Ovary (tissue), 7 donors: ENCODE measurements at regions not wholly inside any gene's neighbourhood (a gene's known extent, or its start where the extent isn't known, plus 50 kb on each side); places are given as distances from the start of the nearest gene placed in this dataset.

Experiments used
- DNase-seq, 5 donors: peaks; one replicate each; pipeline ENCODE4 v3.0.0-alpha.2; 2019 to 2020
- H3K27ac ChIP-seq, 2 donors: fragments of 200-600 bp; one replicate each; pipeline versions ENCODE4 v1.5.1 to v1.8.0; 2019 to 2022
- H3K27me3 ChIP-seq: fragments of 200-600 bp; one replicate; pipeline ENCODE4 v1.8.0; 2022
- H3K36me3 ChIP-seq: fragments of 200-600 bp; sonication (generic); one replicate; pipeline ENCODE4 v1.5.1; 2019
- H3K4me1 ChIP-seq: one replicate; pipeline ENCODE4 v1.8.1; 2013; ENCODE audit warnings: mild to moderate bottlenecking, moderate library complexity; ENCODE audit not compliant: insufficient read depth
- H3K4me3 ChIP-seq: fragments of 200-600 bp; sonication (generic); one replicate; pipeline ENCODE4 v1.5.1; 2017
- H3K9me3 ChIP-seq, 2 donors: fragments of 200-600 bp in 1 of 2; sonication (generic) in 1 of 2; one replicate each; pipeline versions ENCODE4 v1.5.1 to v1.8.1; 2013 to 2019; ENCODE audit warnings: mild to moderate bottlenecking in 1 of 2, moderate library complexity in 1 of 2
- EP300 ChIP-seq: sonication (generic); formaldehyde crosslinking; IDR thresholded peaks from one replicate; pipeline ENCODE4 v1.6.1; 2017; ENCODE audit warnings: antibody characterized with exemption
- POLR2A ChIP-seq: fragments of 450-650 bp; IDR thresholded peaks from one replicate; pipeline ENCODE4 v1.6.1; 2017; ENCODE audit warnings: antibody characterized with exemption, mild to moderate bottlenecking, moderate library complexity
- WGBS, 3 donors: extraction: QIAGEN DNeasy Blood & Tissue Kit in 1 of 3; methylation state at CpG; one replicate each; pipeline versions ENCODE4 v1.1.5 to v1.1.7; 2013 to 2017; 5-methylcytosine and 5-hydroxymethylcytosine counted together
- intact Hi-C, 4 donors: fragments of 100-400 bp; cut with DNase I; formaldehyde crosslinking; loops; one replicate each; pipeline versions ENCODE4 v1.11.0 to v1.15.1; 2022 to 2023
- TF ChIP-seq, protein P1 (sequence below), 3 donors: fragments of 450-650 bp in 2 of 3; fragments of 200-600 bp in 1 of 3; IDR thresholded peaks; one replicate each; pipeline versions ENCODE4 v1.5.1 to v1.8.0; 2016 to 2022; ENCODE audit warnings: antibody characterized with exemption in 3 of 3, mild to moderate bottlenecking in 1 of 3
- donor health status: DM: no; HTN: no; CAD: no; lungs with moderate emphysema.
- donor health status: DM: no; HTN: no; CAD: no.
- donor health status: Bipolar disorder and iron deficiency.
- donor health status: DM: no; HTN: no; CAD: no.
- donor health status: DM: yes; HTN: yes; CAD: no.

- Histone ChIP-seq H3K27me3 (no peaks in the 10 kb centered on the region), H3K9me3 (no peaks in the 10 kb centered on the region), H3K36me3 (no peaks in the 10 kb centered on the region), H3K27ac (no peak overlapping the region), H3K4me1 (peaks cover 6% of the 10 kb centered on the region), H3K4me3 (no peak overlapping the region)
- WGBS, 3 donors = 96 to 98% (median 97%) methylated on average over 7 of the region's 7 CpGs
- no peak for DNase-seq
- intact Hi-C loops = no loop called here
- no peak for TF ChIP-seq EP300
- no peak for TF ChIP-seq POLR2A
- TF ChIP-seq, protein P1, sequence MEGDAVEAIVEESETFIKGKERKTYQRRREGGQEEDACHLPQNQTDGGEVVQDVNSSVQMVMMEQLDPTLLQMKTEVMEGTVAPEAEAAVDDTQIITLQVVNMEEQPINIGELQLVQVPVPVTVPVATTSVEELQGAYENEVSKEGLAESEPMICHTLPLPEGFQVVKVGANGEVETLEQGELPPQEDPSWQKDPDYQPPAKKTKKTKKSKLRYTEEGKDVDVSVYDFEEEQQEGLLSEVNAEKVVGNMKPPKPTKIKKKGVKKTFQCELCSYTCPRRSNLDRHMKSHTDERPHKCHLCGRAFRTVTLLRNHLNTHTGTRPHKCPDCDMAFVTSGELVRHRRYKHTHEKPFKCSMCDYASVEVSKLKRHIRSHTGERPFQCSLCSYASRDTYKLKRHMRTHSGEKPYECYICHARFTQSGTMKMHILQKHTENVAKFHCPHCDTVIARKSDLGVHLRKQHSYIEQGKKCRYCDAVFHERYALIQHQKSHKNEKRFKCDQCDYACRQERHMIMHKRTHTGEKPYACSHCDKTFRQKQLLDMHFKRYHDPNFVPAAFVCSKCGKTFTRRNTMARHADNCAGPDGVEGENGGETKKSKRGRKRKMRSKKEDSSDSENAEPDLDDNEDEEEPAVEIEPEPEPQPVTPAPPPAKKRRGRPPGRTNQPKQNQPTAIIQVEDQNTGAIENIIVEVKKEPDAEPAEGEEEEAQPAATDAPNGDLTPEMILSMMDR (IDR thresholded peaks at IDR 0.05) = no peak
These were observed 638.5 kb downstream of the COL12A1 start for GRCh38 chr6:74567281-74567922.

DNA sequence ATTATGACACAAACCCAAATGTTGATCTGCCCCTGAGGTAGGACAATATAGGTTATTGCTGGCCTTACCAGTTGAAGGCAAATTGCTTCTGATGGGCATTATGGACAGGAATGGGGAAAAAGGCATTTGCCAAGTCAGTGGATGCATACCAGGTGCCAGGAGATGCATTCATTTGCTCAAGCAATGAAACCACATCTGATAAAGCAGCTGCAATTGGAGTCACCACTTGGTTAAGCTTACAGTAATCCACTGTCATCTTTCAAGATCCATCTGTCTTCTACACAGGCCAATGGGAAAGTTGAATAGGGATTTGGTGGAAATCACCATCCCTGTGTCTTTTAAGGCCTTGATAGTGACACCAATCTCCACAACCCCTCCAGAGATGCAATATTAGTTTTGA, 648.6 kb downstream of the COL12A1 start:
- intact Hi-C loops = no loop called here

GRCh38 chr6:74554041-74554440, 651.8 kb downstream of the COL12A1 start:
- H3K27me3 ChIP-seq = no peaks in the 10 kb centered on the region
- no peak overlapping the region for H3K27ac ChIP-seq
- no peak for DNase-seq
- intact Hi-C loops = no loop called here
- no peaks in the 10 kb centered on the region for H3K9me3 ChIP-seq
- TF ChIP-seq EP300 = no peak
- TF ChIP-seq POLR2A = no peak
- TF ChIP-seq, protein P1 (IDR thresholded peaks at IDR 0.05) = no peak
- H3K4me1 ChIP-seq = no peaks in the 10 kb centered on the region
- 55 to 65% (median 57%) methylated on average over 2 of the region's 2 CpGs for WGBS, 3 donors
- no peak overlapping the region for H3K4me3 ChIP-seq
- H3K36me3 ChIP-seq = no peaks in the 10 kb centered on the region

More for the DNA sequence above, 648.6 kb downstream of the COL12A1 start:
- H3K4me1 ChIP-seq = no peaks in the 10 kb centered on the region
- H3K27me3 ChIP-seq = no peaks in the 10 kb centered on the region
- no peak for DNase-seq
- no peak overlapping the region for H3K4me3 ChIP-seq
- H3K9me3 ChIP-seq = no peaks in the 10 kb centered on the region
- H3K36me3 ChIP-seq = no peaks in the 10 kb centered on the region
- no peak overlapping the region for H3K27ac ChIP-seq
- TF ChIP-seq POLR2A (no peak), EP300 (no peak)
- TF ChIP-seq, protein P1 (IDR thresholded peaks at IDR 0.05) = no peak

DNA sequence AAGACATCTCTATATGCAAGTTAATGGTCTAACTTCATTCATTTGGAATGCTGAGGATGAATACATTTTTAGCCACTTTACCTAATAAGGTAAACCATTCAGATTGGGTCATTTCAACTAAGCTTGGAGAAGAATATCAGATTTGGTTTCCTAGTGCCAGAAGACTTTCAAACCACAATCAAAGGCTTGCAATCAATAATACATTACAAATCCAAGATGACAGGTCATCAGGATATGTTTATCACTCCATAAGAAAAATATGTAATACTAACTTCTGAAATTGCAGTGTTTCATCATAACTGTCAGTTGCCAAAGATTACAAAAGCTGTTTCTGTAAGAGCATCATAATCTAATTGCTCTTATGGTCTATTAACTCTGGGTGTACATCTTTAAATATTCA, 654.0 kb downstream of the COL12A1 start:
- Histone ChIP-seq H3K9me3 (no peaks in the 10 kb centered on the region), H3K27me3 (no peaks in the 10 kb centered on the region), H3K27ac (no peak overlapping the region), H3K36me3 (no peaks in the 10 kb centered on the region), H3K4me1 (no peaks in the 10 kb centered on the region), H3K4me3 (no peak overlapping the region)
- TF ChIP-seq EP300 (no peak), POLR2A (no peak)
- TF ChIP-seq, protein P1 (IDR thresholded peaks at IDR 0.05) = no peak
- intact Hi-C loops = no loop called here
- DNase-seq = no peak
